ENCODE measurements at regions not wholly inside any gene's neighbourhood (a gene's known extent, or its start where the extent isn't known, plus 50 kb on each side); places are given as distances from the start of the nearest gene placed in this dataset.

DNA sequence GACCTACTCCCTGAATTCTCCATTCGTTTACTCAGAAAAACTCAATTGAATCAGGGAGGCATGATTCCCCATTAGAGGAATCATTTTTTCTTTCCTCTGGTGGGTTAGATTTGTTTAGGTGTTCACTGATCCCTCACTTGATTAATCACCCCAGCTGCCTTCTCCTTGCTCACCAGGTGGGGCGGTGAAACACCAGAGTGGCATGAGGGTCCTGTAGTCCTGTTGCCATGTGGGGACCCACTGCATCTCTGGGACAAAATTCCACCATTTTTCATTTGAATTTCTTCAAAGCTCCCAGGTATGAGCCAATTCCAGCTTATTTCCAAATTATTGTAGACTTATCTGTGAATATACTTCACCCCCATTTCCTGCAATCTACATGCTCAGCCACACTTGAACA lies 462.7 kb upstream of the ZNF507 start:
- no peak for TF ChIP-seq EP300 (IDR thresholded peaks at IDR 0.05)
- TF ChIP-seq CTCF (IDR thresholded peaks at IDR 0.05), result no peak

Measured in esophagus muscularis mucosa (tissue), 3 donors.